ENCODE measurements at regions not wholly inside any gene's neighbourhood (a gene's known extent, or its start where the extent isn't known, plus 50 kb on each side); places are given as distances from the start of the nearest gene placed in this dataset.

DNA sequence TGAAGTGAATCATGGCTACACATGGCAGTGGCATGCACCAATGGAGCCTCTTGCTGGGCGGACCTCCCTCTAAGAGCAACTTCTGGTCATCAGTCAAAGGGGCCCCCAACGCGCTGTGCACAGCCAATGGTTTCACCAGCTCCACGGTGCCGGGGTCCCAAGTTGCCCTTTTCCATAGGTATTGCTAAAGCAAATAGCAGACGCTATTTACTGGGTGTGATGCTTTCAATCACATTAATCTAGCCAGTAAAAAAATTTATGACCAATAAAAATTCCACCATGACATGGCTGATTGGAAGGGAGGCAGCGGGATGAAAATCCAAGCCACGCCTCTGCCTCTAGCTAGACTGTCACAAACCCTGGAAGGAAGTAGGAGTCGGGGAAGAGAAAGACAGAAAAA is 680.3 kb upstream of the SOX9 start:
- BruUV-seq (replicated peaks): no TSS peak

GRCh38 chr17:71441098-71441497 is 679.7 kb upstream of the SOX9 start:
- peak overlapping the region; percentile 14 for H2AFZ ChIP-seq (ENCODE audit: low read length)
- H3K4me1 ChIP-seq (ENCODE audit: insufficient read depth, low read length): peaks cover 52% of the 10 kb centered on the region
- H3K27me3 ChIP-seq (ENCODE audit: low read length): no peaks in the 10 kb centered on the region
- no peaks in the 10 kb centered on the region for H3K9me3 ChIP-seq (ENCODE audit: low read length)
- CTCF ChIA-PET: interaction anchor here (0.6 to 0.7 kb wide), 2 partner anchors 131 to 148 kb away, joined by 3 read pairs; no protein-coding TSS in a partner anchor
- POLR2A ChIA-PET (ENCODE audit: unreplicated experiment): interaction anchor here (0.6 to 0.9 kb wide), 3 partner anchors 17 to 234 kb away, joined by 3 to 6 read pairs (median 5); no protein-coding TSS in a partner anchor
- peak; percentile 97 for DNase-seq
- ATAC-seq: peak; percentile 89
- no peaks in the 10 kb centered on the region for H3K79me2 ChIP-seq (ENCODE audit: low read length)
- intact Hi-C loops (cut with micrococcal nuclease): loop anchor here (5.0 kb wide), 1 partner anchor 254 kb away; no protein-coding TSS in a partner anchor
- peak overlapping the region; percentile 89 for H3K27ac ChIP-seq (ENCODE audit: low read length)
- H3K4me3 ChIP-seq (ENCODE audit: low read length): no peak overlapping the region
- H3K4me2 ChIP-seq (ENCODE audit: low read length): peak overlapping the region; percentile 38
- H4K20me1 ChIP-seq (ENCODE audit: low read length): no peaks in the 10 kb centered on the region
- TF ChIP-seq EZH2 (IDR thresholded peaks at IDR 0.05; ENCODE audit: low read length, unreplicated experiment) (no peak), EZH2phosphoT487 (IDR thresholded peaks at IDR 0.05; ENCODE audit: borderline replicate concordance, low read length) (no peak), CTCF (conservative IDR thresholded peaks at IDR 0.05; ENCODE audit: low read depth, low read length) (no peak)
- H3K9ac ChIP-seq (ENCODE audit: low read length): peak overlapping the region; percentile 59
- H3K9me2 ChIP-seq (replicated peaks; ENCODE audit: low read length): no peaks in the 10 kb centered on the region
- H3F3A ChIP-seq (ENCODE audit: low read length, unreplicated experiment): peaks cover 6% of the 10 kb centered on the region
- no TSS peak for BruUV-seq (replicated peaks)
- H3K36me3 ChIP-seq (ENCODE audit: low read depth, low read length): no peaks in the 10 kb centered on the region

More for the DNA sequence above, 680.3 kb upstream of the SOX9 start:
- no peaks in the 10 kb centered on the region for H3K9me2 ChIP-seq (replicated peaks; ENCODE audit: low read length)
- H3K9ac ChIP-seq (ENCODE audit: low read length): peak overlapping the region; percentile 59
- H3K4me3 ChIP-seq (ENCODE audit: low read length): peak overlapping the region; percentile 1; the same call in 1 of the 2 replicates
- peaks cover 6% of the 10 kb centered on the region for H3F3A ChIP-seq (ENCODE audit: low read length, unreplicated experiment)
- H3K4me2 ChIP-seq (ENCODE audit: low read length): peak overlapping the region; percentile 38
- H4K20me1 ChIP-seq (ENCODE audit: low read length): no peaks in the 10 kb centered on the region
- no peaks in the 10 kb centered on the region for H3K79me2 ChIP-seq (ENCODE audit: low read length)
- TF ChIP-seq EZH2 (IDR thresholded peaks at IDR 0.05; ENCODE audit: low read length, unreplicated experiment): no peak
- no peak for TF ChIP-seq CTCF (conservative IDR thresholded peaks at IDR 0.05; ENCODE audit: low read depth, low read length)
- TF ChIP-seq EZH2phosphoT487 (IDR thresholded peaks at IDR 0.05; ENCODE audit: borderline replicate concordance, low read length): no peak
- H2AFZ ChIP-seq (ENCODE audit: low read length): peak overlapping the region; percentile 14
- peak overlapping the region; percentile 89 for H3K27ac ChIP-seq (ENCODE audit: low read length)
- no peaks in the 10 kb centered on the region for H3K36me3 ChIP-seq (ENCODE audit: low read depth, low read length)
- no peaks in the 10 kb centered on the region for H3K27me3 ChIP-seq (ENCODE audit: low read length)
- POLR2A ChIA-PET (ENCODE audit: unreplicated experiment): interaction anchor here (0.6 kb wide), 1 partner anchor 21 kb away, joined by 6 read pairs; no protein-coding TSS in a partner anchor
- peak; percentile 25 for ATAC-seq
- DNase-seq: peak; percentile 79
- intact Hi-C loops (cut with micrococcal nuclease): loop anchor here (5.0 kb wide), 1 partner anchor 253 kb away; no protein-coding TSS in a partner anchor
- CTCF ChIA-PET: interaction anchor here (0.7 kb wide), 1 partner anchor 147 kb away, joined by 3 read pairs; no protein-coding TSS in a partner anchor
- H3K4me1 ChIP-seq (ENCODE audit: insufficient read depth, low read length): peaks cover 51% of the 10 kb centered on the region
- H3K9me3 ChIP-seq (ENCODE audit: low read length): no peaks in the 10 kb centered on the region

GRCh38 chr17:71444078-71444477 is 676.7 kb upstream of the SOX9 start:
- no peak overlapping the region for H3K9ac ChIP-seq (ENCODE audit: low read length)
- H3K36me3 ChIP-seq (ENCODE audit: low read depth, low read length): no peaks in the 10 kb centered on the region
- H3K4me2 ChIP-seq (ENCODE audit: low read length): no peak overlapping the region
- intact Hi-C loops (cut with micrococcal nuclease): loop anchor here (5.0 kb wide), 1 partner anchor 257 kb away; no protein-coding TSS in a partner anchor
- no peak overlapping the region for H2AFZ ChIP-seq (ENCODE audit: low read length)
- peaks cover 46% of the 10 kb centered on the region for H3K4me1 ChIP-seq (ENCODE audit: insufficient read depth, low read length)
- no peaks in the 10 kb centered on the region for H3K9me3 ChIP-seq (ENCODE audit: low read length)
- H3K9me2 ChIP-seq (replicated peaks; ENCODE audit: low read length): no peaks in the 10 kb centered on the region
- H4K20me1 ChIP-seq (ENCODE audit: low read length): no peaks in the 10 kb centered on the region
- H3K27ac ChIP-seq (ENCODE audit: low read length): no peak overlapping the region
- DNase-seq (no peak), ATAC-seq (no peak)
- TF ChIP-seq EZH2phosphoT487 (IDR thresholded peaks at IDR 0.05; ENCODE audit: borderline replicate concordance, low read length) (no peak), CTCF (conservative IDR thresholded peaks at IDR 0.05; ENCODE audit: low read depth, low read length) (no peak), EZH2 (IDR thresholded peaks at IDR 0.05; ENCODE audit: low read length, unreplicated experiment) (no peak)
- H3K79me2 ChIP-seq (ENCODE audit: low read length): no peaks in the 10 kb centered on the region
- no peaks in the 10 kb centered on the region for H3K27me3 ChIP-seq (ENCODE audit: low read length)
- POLR2A ChIA-PET (ENCODE audit: unreplicated experiment): no interaction called here
- H3F3A ChIP-seq (ENCODE audit: low read length, unreplicated experiment): peaks cover 5% of the 10 kb centered on the region
- BruUV-seq (replicated peaks): no TSS peak
- CTCF ChIA-PET: no interaction called here
- no peak overlapping the region for H3K4me3 ChIP-seq (ENCODE audit: low read length)
